GM23338 (cell line): ENCODE measurements at regions not wholly inside any gene's neighbourhood (a gene's known extent, or its start where the extent isn't known, plus 50 kb on each side); places are given as distances from the start of the nearest gene placed in this dataset.

ENCODE experiments used
- ATAC-seq: fragments of 200-7000 bp; cut with Tn5 transposase; 3 replicates; pipeline ENCODE4 v1.9.1; 2020
- DNase-seq: peaks from one replicate; pipeline ENCODE4 v3.0.0-alpha.2; 2015; ENCODE audit warnings: low spot score
- H2AFZ ChIP-seq: fragments of 200-600 bp; sonication (generic); 2 replicates; pipeline ENCODE4 v1.8.0; 2016; ENCODE audit warnings: antibody characterized with exemption, mild to moderate bottlenecking, moderate library complexity
- H3F3A ChIP-seq: fragments of 200-600 bp; sonication (generic); replicated peaks from 2 replicates; pipeline ENCODE4 v1.8.0; 2017; ENCODE audit warnings: antibody characterized with exemption, mixed run types, low read depth
- H3K27ac ChIP-seq: fragments of 200-600 bp; sonication (generic); 2 replicates; pipeline ENCODE4 v1.6.1; 2016; ENCODE audit warnings: low read depth
- H3K27me3 ChIP-seq: fragments of 200-600 bp; sonication (generic); 2 replicates; pipeline ENCODE4 v1.8.0; 2016; ENCODE audit warnings: mild to moderate bottlenecking, mixed run types, moderate library complexity; ENCODE audit not compliant: insufficient read depth
- H3K36me3 ChIP-seq: fragments of 200-600 bp; sonication (generic); 2 replicates; pipeline ENCODE4 v1.8.0; 2016; ENCODE audit warnings: mild to moderate bottlenecking; ENCODE audit not compliant: insufficient read depth
- H3K4me1 ChIP-seq: fragments of 200-600 bp; sonication (generic); 2 replicates; pipeline ENCODE4 v1.8.0; 2016; ENCODE audit warnings: mild to moderate bottlenecking, moderate library complexity; ENCODE audit not compliant: insufficient read depth
- H3K4me2 ChIP-seq: fragments of 200-600 bp; sonication (generic); 2 replicates; pipeline ENCODE4 v1.7.1; 2017; ENCODE audit warnings: mixed run types
- H3K4me3 ChIP-seq: fragments of 200-600 bp; sonication (generic); 2 replicates; pipeline ENCODE4 v1.6.1; 2016; ENCODE audit warnings: mixed run types
- H3K79me2 ChIP-seq: fragments of 200-600 bp; sonication (generic); replicated peaks from 2 replicates; pipeline ENCODE4 v1.8.0; 2017; ENCODE audit warnings: mild to moderate bottlenecking; ENCODE audit not compliant: insufficient read depth
- H3K9me2 ChIP-seq: fragments of 200-600 bp; sonication (generic); 2 replicates; pipeline ENCODE4 v1.8.0; 2017; ENCODE audit not compliant: insufficient read depth
- H4K20me1 ChIP-seq: fragments of 200-600 bp; sonication (generic); replicated peaks from 2 replicates; pipeline ENCODE4 v1.8.0; 2017; ENCODE audit warnings: mild to moderate bottlenecking; ENCODE audit not compliant: insufficient read depth
- H3K27ac Mint-ChIP-seq: 2 replicates; pipeline ENCODE4 v1.8.0; 2020; ENCODE audit warnings: inconsistent platforms, mild to moderate bottlenecking, moderate library complexity, mixed read lengths
- H3K27me3 Mint-ChIP-seq: 3 replicates; pipeline ENCODE4 v1.8.0; 2022; ENCODE audit warnings: low read depth, mild to moderate bottlenecking, moderate library complexity, mixed read lengths, inconsistent platforms; ENCODE audit not compliant: insufficient read depth, poor library complexity
- H3K36me3 Mint-ChIP-seq: 3 replicates; pipeline ENCODE4 v1.8.0; 2021; ENCODE audit warnings: low read depth, mild to moderate bottlenecking, inconsistent platforms, moderate library complexity, mixed read lengths
- H3K4me1 Mint-ChIP-seq: 3 replicates; pipeline ENCODE4 v1.8.0; 2020; ENCODE audit warnings: mild to moderate bottlenecking, inconsistent platforms, mixed read lengths
- H3K4me3 Mint-ChIP-seq: 3 replicates; pipeline ENCODE4 v1.8.0; 2021; ENCODE audit warnings: moderate library complexity, mild to moderate bottlenecking, inconsistent platforms, mixed read lengths
- H3K9me3 Mint-ChIP-seq: 3 replicates; pipeline ENCODE4 v1.8.0; 2020; ENCODE audit warnings: moderate library complexity, mild to moderate bottlenecking, inconsistent platforms, mixed read lengths
- CREB1 ChIP-seq: fragments of 250-450 bp; sonication (Bioruptor Pico); IDR thresholded peaks from 2 replicates; pipeline ENCODE4 v1.5.0; 2020; ENCODE audit warnings: low read depth, mild to moderate bottlenecking, moderate library complexity
- CTCF ChIP-seq, 2 experiments: fragments of 200-600 bp in 1 of 2; sonication (generic) in 1 of 2; conservative IDR thresholded peaks; 2 replicates each; pipeline versions ENCODE4 v1.5.1 to v1.6.1; 2016 to 2017; ENCODE audit warnings: antibody characterized with exemption in 2 of 2, low read depth in 2 of 2, mild to moderate bottlenecking in 2 of 2, moderate library complexity in 1 of 2
- EZH2 ChIP-seq: fragments of 200-600 bp; sonication (generic); IDR thresholded peaks from one replicate; pipeline ENCODE4 v1.8.0; 2017; ENCODE audit warnings: antibody characterized with exemption, mild to moderate bottlenecking, low read depth; ENCODE audit not compliant: unreplicated experiment
- EZH2phosphoT487 ChIP-seq: fragments of 200-600 bp; sonication (generic); IDR thresholded peaks from one replicate; pipeline ENCODE4 v1.8.1; 2018; ENCODE audit warnings: antibody characterized with exemption; ENCODE audit not compliant: unreplicated experiment
- JUNB ChIP-seq: IDR thresholded peaks from one replicate; pipeline ENCODE4 v1.6.1; 2016; ENCODE audit warnings: antibody characterized with exemption; ENCODE audit not compliant: unreplicated experiment
- NANOG ChIP-seq: IDR thresholded peaks from 2 replicates; pipeline ENCODE4 v1.6.1; 2016; ENCODE audit warnings: antibody characterized with exemption, borderline replicate concordance
- POLR2AphosphoS5 ChIP-seq: IDR thresholded peaks from 2 replicates; pipeline ENCODE4 v1.6.1; 2016; ENCODE audit warnings: antibody characterized with exemption, low read depth
- REST ChIP-seq: IDR thresholded peaks from one replicate; pipeline ENCODE4 v1.6.1; 2018; ENCODE audit warnings: antibody characterized with exemption; ENCODE audit not compliant: unreplicated experiment
- STAT1 ChIP-seq: IDR thresholded peaks from one replicate; pipeline ENCODE4 v1.6.1; 2016; ENCODE audit warnings: antibody characterized with exemption; ENCODE audit not compliant: unreplicated experiment
- ZNF114 ChIP-seq: fragments of 250-450 bp; sonication (Bioruptor Pico); IDR thresholded peaks from 2 replicates; pipeline ENCODE4 v1.5.0; 2020; ENCODE audit warnings: mild to moderate bottlenecking, moderate library complexity
- ZNF331 ChIP-seq: fragments of 250-450 bp; sonication (Bioruptor Pico); IDR thresholded peaks from 2 replicates; pipeline ENCODE4 v1.5.0; 2020; ENCODE audit warnings: low read depth, mild to moderate bottlenecking, moderate library complexity
- ZNF462 ChIP-seq: fragments of 250-450 bp; sonication (Bioruptor Pico); IDR thresholded peaks from 2 replicates; pipeline ENCODE4 v1.5.0; 2020; ENCODE audit warnings: mild to moderate bottlenecking, moderate library complexity
- TF ChIP-seq, protein P1 (sequence below): IDR thresholded peaks from 2 replicates; pipeline ENCODE4 v1.6.1; 2016; ENCODE audit warnings: antibody characterized with exemption

GRCh38 chr3:46078712-46079400, 51.6 kb upstream of the XCR1 start:
- Histone ChIP-seq H2AFZ (peak overlapping the region; percentile 3; the same call in 1 of the 2 replicates), H3K4me3 (no peak overlapping the region), H3K9me2 (no peaks in the 10 kb centered on the region), H3K27me3 (no peaks in the 10 kb centered on the region), H3F3A (no peaks in the 10 kb centered on the region), H3K4me2 (no peak overlapping the region), H3K36me3 (peaks cover 11% of the 10 kb centered on the region; the same call in 1 of the 2 replicates), H4K20me1 (no peaks in the 10 kb centered on the region), H3K79me2 (no peaks in the 10 kb centered on the region), H3K27ac (no peak overlapping the region), H3K4me1 (no peaks in the 10 kb centered on the region)
- Mint-ChIP-seq H3K27ac (no peak overlapping the region), H3K4me1 (no peaks in the 10 kb centered on the region), H3K36me3 (peaks cover 10% of the 10 kb centered on the region; the same call in 2 of the 3 replicates), H3K4me3 (no peak overlapping the region; the same call in 2 of the 3 replicates), H3K9me3 (peaks cover 20% of the 10 kb centered on the region), H3K27me3 (no peaks in the 10 kb centered on the region)
- DNase-seq (peak; percentile 99), ATAC-seq (peak; percentile 100)
- TF ChIP-seq EZH2phosphoT487 (no peak), STAT1 (no peak), ZNF114 (CRISPR knock-in tag) (no peak), NANOG (no peak), JUNB (no peak), ZNF331 (CRISPR knock-in tag) (no peak; the same call in 1 of the 2 replicates), REST (no peak), CTCF (conservative IDR thresholded peaks at IDR 0.05; ENCODE audit: low read depth in 2 of 2) (peak; percentile 99 to 100), ZNF462 (CRISPR knock-in tag) (peak; percentile 33; the same call in 1 of the 2 replicates), POLR2AphosphoS5 (no peak), EZH2 (no peak), CREB1 (CRISPR knock-in tag) (0 out of 2 replicates have a peak, but pooled peaks have one; percentile 46)
- TF ChIP-seq, protein P1, sequence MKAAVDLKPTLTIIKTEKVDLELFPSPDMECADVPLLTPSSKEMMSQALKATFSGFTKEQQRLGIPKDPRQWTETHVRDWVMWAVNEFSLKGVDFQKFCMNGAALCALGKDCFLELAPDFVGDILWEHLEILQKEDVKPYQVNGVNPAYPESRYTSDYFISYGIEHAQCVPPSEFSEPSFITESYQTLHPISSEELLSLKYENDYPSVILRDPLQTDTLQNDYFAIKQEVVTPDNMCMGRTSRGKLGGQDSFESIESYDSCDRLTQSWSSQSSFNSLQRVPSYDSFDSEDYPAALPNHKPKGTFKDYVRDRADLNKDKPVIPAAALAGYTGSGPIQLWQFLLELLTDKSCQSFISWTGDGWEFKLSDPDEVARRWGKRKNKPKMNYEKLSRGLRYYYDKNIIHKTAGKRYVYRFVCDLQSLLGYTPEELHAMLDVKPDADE: no peak
